HG03045 (cell line): ENCODE measurements at regions not wholly inside any gene's neighbourhood (a gene's known extent, or its start where the extent isn't known, plus 50 kb on each side); places are given as distances from the start of the nearest gene placed in this dataset.
"Not testable (repeated sequence)": the region's sequence is repeated elsewhere in the genome, so short reads cannot be mapped to it uniquely, and the experiment has no call there.

Experiments
- ATAC-seq: cut with Tn5 transposase; IDR thresholded peaks from one replicate; pipeline ENCODE4 v1.9.1; 2021; ENCODE audit warnings: mild to moderate bottlenecking, moderate library complexity; ENCODE audit not compliant: unreplicated experiment

GRCh38 chr2:52622266-52622665 lies 1145.3 kb upstream of the CHAC2 start:
- ATAC-seq: no peak

GRCh38 chr2:52613064-52613463 lies 1154.5 kb upstream of the CHAC2 start:
- no peak for ATAC-seq

- no peak for ATAC-seq
Measured at GRCh38 chr2:52611759-52612158, 1155.8 kb upstream of the CHAC2 start.

GRCh38 chr2:52608030-52608429 lies 1159.6 kb upstream of the CHAC2 start:
- no peak for ATAC-seq

GRCh38 chr2:52597346-52597745 lies 1170.3 kb upstream of the CHAC2 start:
- ATAC-seq: no peak

GRCh38 chr2:52594026-52594425 lies 1173.6 kb upstream of the CHAC2 start:
- no peak for ATAC-seq

GRCh38 chr2:52584071-52584470 lies 1183.5 kb upstream of the CHAC2 start:
- not testable (repeated sequence) for ATAC-seq

- ATAC-seq: no peak
Measured at GRCh38 chr2:52572469-52572894, 1195.1 kb upstream of the CHAC2 start.

GRCh38 chr2:52571380-52572347 lies 1195.9 kb upstream of the CHAC2 start:
- ATAC-seq: no peak

- no peak for ATAC-seq
Measured at GRCh38 chr2:52570716-52571115, 1196.9 kb upstream of the CHAC2 start.

- ATAC-seq: no peak
Measured at GRCh38 chr2:52563151-52563550, 1204.5 kb upstream of the CHAC2 start.

GRCh38 chr2:52558265-52558664 lies 1209.3 kb upstream of the CHAC2 start:
- no peak for ATAC-seq

- ATAC-seq: no peak
Measured at GRCh38 chr2:52542297-52542696, 1225.3 kb upstream of the CHAC2 start.

GRCh38 chr2:52539026-52539970 lies 1228.3 kb upstream of the CHAC2 start:
- no peak for ATAC-seq

- ATAC-seq: no peak
Measured at GRCh38 chr2:52537588-52537987, 1230.0 kb upstream of the CHAC2 start.

GRCh38 chr2:52536929-52537460 lies 1230.6 kb upstream of the CHAC2 start:
- ATAC-seq: no peak

- no peak for ATAC-seq
Measured at GRCh38 chr2:52532956-52533355, 1234.6 kb upstream of the CHAC2 start.

GRCh38 chr2:52526735-52527134 lies 1240.9 kb upstream of the CHAC2 start:
- no peak for ATAC-seq

GRCh38 chr2:52520644-52521043 lies 1247.0 kb upstream of the CHAC2 start:
- no peak for ATAC-seq

- ATAC-seq: no peak
Measured at GRCh38 chr2:52518678-52519077, 1248.9 kb upstream of the CHAC2 start.

GRCh38 chr2:52512760-52513159 lies 1254.8 kb upstream of the CHAC2 start:
- no peak for ATAC-seq
